Suprapubic skin (tissue), 4 donors: ENCODE measurements at regions not wholly inside any gene's neighbourhood (a gene's known extent, or its start where the extent isn't known, plus 50 kb on each side); places are given as distances from the start of the nearest gene placed in this dataset.

ENCODE experiments used
- DNase-seq, 2 donors: peaks; one replicate each; pipeline ENCODE4 v3.0.0-alpha.2; 2019; ENCODE audit warnings: low spot score in 2 of 2
- H3K27ac ChIP-seq: fragments of 200-600 bp; sonication (generic); one replicate; pipeline ENCODE4 v1.5.1; 2019
- H3K27me3 ChIP-seq: fragments of 200-600 bp; sonication (generic); one replicate; pipeline ENCODE4 v1.5.1; 2019
- H3K36me3 ChIP-seq: fragments of 200-600 bp; sonication (generic); one replicate; pipeline ENCODE4 v1.5.1; 2019
- H3K4me1 ChIP-seq: fragments of 200-600 bp; sonication (generic); one replicate; pipeline ENCODE4 v1.5.1; 2019
- H3K4me3 ChIP-seq: fragments of 200-600 bp; sonication (generic); one replicate; pipeline ENCODE4 v1.5.1; 2019; ENCODE audit warnings: mild to moderate bottlenecking
- H3K9me3 ChIP-seq: fragments of 200-600 bp; sonication (generic); one replicate; pipeline ENCODE4 v1.5.1; 2019
- CTCF ChIP-seq, 2 donors: fragments of 200-600 bp in 1 of 2; fragments of 450-650 bp in 1 of 2; sonication (generic) in 1 of 2; IDR thresholded peaks; one replicate each; pipeline ENCODE4 v1.5.1; 2016 to 2019; ENCODE audit warnings: antibody characterized with exemption in 2 of 2, mild to moderate bottlenecking in 1 of 2, moderate library complexity in 1 of 2
- EP300 ChIP-seq: sonication (generic); formaldehyde crosslinking; IDR thresholded peaks from one replicate; pipeline ENCODE4 v1.6.1; 2017; ENCODE audit warnings: antibody characterized with exemption
- POLR2A ChIP-seq, 2 donors: fragments of 450-650 bp; IDR thresholded peaks; one replicate each; pipeline ENCODE4 v1.6.1; 2017; ENCODE audit warnings: antibody characterized with exemption in 2 of 2, mild to moderate bottlenecking in 2 of 2, moderate library complexity in 2 of 2
- POLR2AphosphoS5 ChIP-seq, 3 donors: sonication (generic); formaldehyde crosslinking; IDR thresholded peaks; one replicate each; pipeline ENCODE4 v1.6.1; 2017; ENCODE audit warnings: antibody characterized with exemption in 3 of 3
- WGBS: methylation state at CpG from one replicate; pipeline ENCODE4 v1.1.5; 2018; 5-methylcytosine and 5-hydroxymethylcytosine counted together

- TF ChIP-seq CTCF (IDR thresholded peaks at IDR 0.05) (no peak), POLR2A (IDR thresholded peaks at IDR 0.05) (no peak), POLR2AphosphoS5 (IDR thresholded peaks at IDR 0.05) (no peak), EP300 (no peak)
- Histone ChIP-seq H3K4me1 (no peaks in the 10 kb centered on the region), H3K27ac (no peak overlapping the region), H3K27me3 (no peaks in the 10 kb centered on the region), H3K36me3 (no peaks in the 10 kb centered on the region), H3K4me3 (no peak overlapping the region), H3K9me3 (no peaks in the 10 kb centered on the region)
- DNase-seq: no peak
- WGBS: 84% methylated on average over 2 of the region's 2 CpGs
Measured at GRCh38 chr4:107212565-107212964, 176.5 kb upstream of the DKK2 start.

GRCh38 chr4:107210450-107211239 is 174.5 kb upstream of the DKK2 start:
- Histone ChIP-seq H3K27ac (no peak overlapping the region), H3K27me3 (no peaks in the 10 kb centered on the region), H3K9me3 (no peaks in the 10 kb centered on the region), H3K4me1 (no peaks in the 10 kb centered on the region), H3K36me3 (no peaks in the 10 kb centered on the region), H3K4me3 (peak overlapping the region; percentile 3)
- 84% methylated on average over 13 of the region's 13 CpGs for WGBS
- TF ChIP-seq POLR2AphosphoS5 (IDR thresholded peaks at IDR 0.05): no peak
- no peak for TF ChIP-seq CTCF (IDR thresholded peaks at IDR 0.05)
- TF ChIP-seq EP300: no peak
- TF ChIP-seq POLR2A (IDR thresholded peaks at IDR 0.05): no peak
- no peak for DNase-seq

- TF ChIP-seq POLR2AphosphoS5 (IDR thresholded peaks at IDR 0.05) (no peak), CTCF (IDR thresholded peaks at IDR 0.05) (no peak), EP300 (no peak), POLR2A (IDR thresholded peaks at IDR 0.05) (no peak)
- no peaks in the 10 kb centered on the region for H3K27me3 ChIP-seq
- no peaks in the 10 kb centered on the region for H3K36me3 ChIP-seq
- no peak overlapping the region for H3K4me3 ChIP-seq
- H3K4me1 ChIP-seq: no peaks in the 10 kb centered on the region
- no peaks in the 10 kb centered on the region for H3K9me3 ChIP-seq
- DNase-seq: no peak
- H3K27ac ChIP-seq: no peak overlapping the region
- 92% methylated on average over 8 of the region's 8 CpGs for WGBS
Measured at GRCh38 chr4:107203733-107204132, 167.6 kb upstream of the DKK2 start.

GRCh38 chr4:107202744-107203143 is 166.6 kb upstream of the DKK2 start:
- H3K4me3 ChIP-seq: no peak overlapping the region
- no peak for TF ChIP-seq CTCF (IDR thresholded peaks at IDR 0.05)
- TF ChIP-seq POLR2A (IDR thresholded peaks at IDR 0.05): no peak
- no peak for TF ChIP-seq EP300
- no peak for TF ChIP-seq POLR2AphosphoS5 (IDR thresholded peaks at IDR 0.05)
- H3K27me3 ChIP-seq: no peaks in the 10 kb centered on the region
- no peak overlapping the region for H3K27ac ChIP-seq
- no peaks in the 10 kb centered on the region for H3K4me1 ChIP-seq
- H3K9me3 ChIP-seq: no peaks in the 10 kb centered on the region
- no peak for DNase-seq
- no peaks in the 10 kb centered on the region for H3K36me3 ChIP-seq
- 68% methylated on average over 7 of the region's 7 CpGs for WGBS

GRCh38 chr4:107197121-107197520 is 161.0 kb upstream of the DKK2 start:
- Histone ChIP-seq H3K27me3 (no peaks in the 10 kb centered on the region), H3K4me3 (no peak overlapping the region), H3K9me3 (no peaks in the 10 kb centered on the region), H3K4me1 (no peaks in the 10 kb centered on the region), H3K36me3 (no peaks in the 10 kb centered on the region), H3K27ac (no peak overlapping the region)
- TF ChIP-seq POLR2AphosphoS5 (IDR thresholded peaks at IDR 0.05) (no peak), POLR2A (IDR thresholded peaks at IDR 0.05) (no peak), CTCF (IDR thresholded peaks at IDR 0.05) (no peak), EP300 (no peak)
- 82% methylated on average over 4 of the region's 4 CpGs for WGBS
- DNase-seq: no peak
